K562 (cell line): ENCODE measurements at regions not wholly inside any gene's neighbourhood (a gene's known extent, or its start where the extent isn't known, plus 50 kb on each side); places are given as distances from the start of the nearest gene placed in this dataset.

Source experiments
- CTBP1 ChIP-seq: fragments of 450-650 bp; IDR thresholded peaks from 2 replicates; pipeline ENCODE4 v1.6.1; 2016; ENCODE audit warnings: borderline replicate concordance
- SMAD4 ChIP-seq: fragments of 250-450 bp; sonication (Bioruptor Pico); conservative IDR thresholded peaks from 2 replicates; pipeline ENCODE4 v1.8.0; 2021; ENCODE audit warnings: inconsistent platforms, mild to moderate bottlenecking, moderate library complexity
- TF ChIP-seq, protein P1 (sequence below), 2 experiments: IDR thresholded peaks; 2 replicates each; pipeline ENCODE4 v1.6.1; 2011; ENCODE audit warnings: borderline replicate concordance in 1 of 2, control low read depth in 1 of 2, low read depth in 1 of 2, low read length in 1 of 2, mild to moderate bottlenecking in 1 of 2, mixed read lengths in 1 of 2, moderate library complexity in 1 of 2; ENCODE audit not compliant: insufficient read depth in 1 of 2, insufficient read length in 1 of 2, poor library complexity in 1 of 2, severe bottlenecking in 1 of 2; ENCODE audit errors: extremely low read depth in 1 of 2
- TF ChIP-seq, protein P2 (sequence below): fragments of 250-450 bp; sonication (Bioruptor Pico); IDR thresholded peaks from 2 replicates; pipeline ENCODE4 v1.5.0; 2021; ENCODE audit warnings: mild to moderate bottlenecking, moderate library complexity
- TF ChIP-seq, protein P3 (sequence below): fragments of 200-400 bp; formaldehyde crosslinking; IDR thresholded peaks from 2 replicates; pipeline ENCODE4 v1.6.1; 2017; ENCODE audit warnings: mild to moderate bottlenecking, low read depth, low read length, moderate library complexity

DNA sequence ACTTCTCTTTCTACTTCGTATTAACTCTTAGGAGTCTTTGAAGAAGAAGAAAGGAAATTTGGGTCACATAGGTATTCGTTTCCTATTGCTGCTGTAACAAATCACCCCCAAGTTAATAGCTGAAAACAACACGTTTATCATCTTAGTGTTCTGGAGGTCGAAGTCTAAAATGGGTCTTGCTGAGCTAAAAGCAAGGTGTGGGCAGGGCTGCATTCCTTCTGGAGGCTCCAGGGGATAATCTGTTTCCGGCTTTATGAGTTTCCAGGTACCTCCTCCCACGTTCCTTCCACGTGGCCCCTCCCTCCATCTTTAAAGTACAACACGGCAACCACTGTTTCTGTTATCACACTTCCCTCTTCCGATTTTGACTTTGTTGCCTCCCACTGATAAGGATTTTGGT lies 233.5 kb upstream of the RBBP8 start (continued):
- TF ChIP-seq, protein P1, sequence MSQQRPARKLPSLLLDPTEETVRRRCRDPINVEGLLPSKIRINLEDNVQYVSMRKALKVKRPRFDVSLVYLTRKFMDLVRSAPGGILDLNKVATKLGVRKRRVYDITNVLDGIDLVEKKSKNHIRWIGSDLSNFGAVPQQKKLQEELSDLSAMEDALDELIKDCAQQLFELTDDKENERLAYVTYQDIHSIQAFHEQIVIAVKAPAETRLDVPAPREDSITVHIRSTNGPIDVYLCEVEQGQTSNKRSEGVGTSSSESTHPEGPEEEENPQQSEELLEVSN (IDR thresholded peaks at IDR 0.05; ENCODE audit: borderline replicate concordance in 1 of 2, extremely low read depth in 1 of 2, insufficient read depth in 1 of 2, insufficient read length in 1 of 2, low read depth in 1 of 2, low read length in 1 of 2, poor library complexity in 1 of 2, severe bottlenecking in 1 of 2): peak in 1 of 2 experiments; percentile 32
- TF ChIP-seq SMAD4 (CRISPR knock-in tag): no peak
- TF ChIP-seq, protein P2, sequence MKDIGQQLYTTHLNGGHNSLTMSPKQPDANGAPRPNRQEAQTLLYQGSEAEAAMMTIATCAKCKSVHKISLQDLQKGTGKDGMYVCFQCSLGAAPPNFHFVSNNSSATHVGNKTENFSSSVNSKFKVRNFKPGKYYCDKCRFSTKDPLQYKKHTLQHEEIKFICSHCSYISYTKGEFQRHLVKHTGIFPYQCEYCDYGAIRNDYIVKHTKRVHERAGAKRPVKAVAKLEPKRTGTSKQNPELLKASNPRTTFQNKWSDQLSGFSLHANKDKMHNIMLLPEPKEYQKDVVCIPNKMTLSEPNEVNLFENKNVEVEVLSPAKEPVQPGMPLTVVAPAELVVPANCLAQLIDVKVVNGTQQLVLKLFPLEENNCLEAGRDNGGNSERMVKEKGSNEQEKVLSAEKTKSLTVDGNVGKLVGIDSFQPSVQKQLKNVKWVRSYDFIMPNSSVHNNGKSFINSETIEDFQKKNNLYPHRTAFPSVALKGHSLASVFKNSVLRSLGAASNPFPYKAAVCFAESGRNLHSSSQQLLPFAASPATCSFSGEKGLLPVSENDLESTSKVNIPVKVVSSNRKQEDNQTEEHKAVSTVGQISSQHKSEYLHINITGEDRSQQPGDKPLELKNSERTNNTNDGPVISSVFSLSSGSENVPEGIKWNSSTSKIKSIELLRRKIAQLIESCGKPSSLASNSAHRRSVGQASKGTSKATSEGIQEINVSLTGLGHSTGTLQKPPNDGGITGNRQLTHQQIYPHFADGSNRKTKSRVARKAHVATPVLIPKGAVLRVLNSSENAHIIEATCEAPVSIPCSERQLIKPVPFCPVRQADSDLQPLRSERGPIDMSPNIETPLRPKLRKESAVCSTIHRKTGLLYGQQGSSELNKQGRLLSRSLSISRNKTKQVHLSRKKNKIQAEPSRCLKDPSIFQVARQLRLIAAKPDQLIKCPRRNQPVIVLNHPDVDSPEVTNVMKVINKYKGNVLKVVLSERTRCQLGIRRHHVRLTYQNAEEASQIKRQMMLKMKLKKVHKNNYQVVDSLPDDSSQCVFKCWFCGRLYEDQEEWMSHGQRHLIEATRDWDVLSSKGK (CRISPR knock-in tag): no peak
- peak; percentile 38; the same call in 1 of the 2 replicates for TF ChIP-seq CTBP1
- TF ChIP-seq, protein P3, sequence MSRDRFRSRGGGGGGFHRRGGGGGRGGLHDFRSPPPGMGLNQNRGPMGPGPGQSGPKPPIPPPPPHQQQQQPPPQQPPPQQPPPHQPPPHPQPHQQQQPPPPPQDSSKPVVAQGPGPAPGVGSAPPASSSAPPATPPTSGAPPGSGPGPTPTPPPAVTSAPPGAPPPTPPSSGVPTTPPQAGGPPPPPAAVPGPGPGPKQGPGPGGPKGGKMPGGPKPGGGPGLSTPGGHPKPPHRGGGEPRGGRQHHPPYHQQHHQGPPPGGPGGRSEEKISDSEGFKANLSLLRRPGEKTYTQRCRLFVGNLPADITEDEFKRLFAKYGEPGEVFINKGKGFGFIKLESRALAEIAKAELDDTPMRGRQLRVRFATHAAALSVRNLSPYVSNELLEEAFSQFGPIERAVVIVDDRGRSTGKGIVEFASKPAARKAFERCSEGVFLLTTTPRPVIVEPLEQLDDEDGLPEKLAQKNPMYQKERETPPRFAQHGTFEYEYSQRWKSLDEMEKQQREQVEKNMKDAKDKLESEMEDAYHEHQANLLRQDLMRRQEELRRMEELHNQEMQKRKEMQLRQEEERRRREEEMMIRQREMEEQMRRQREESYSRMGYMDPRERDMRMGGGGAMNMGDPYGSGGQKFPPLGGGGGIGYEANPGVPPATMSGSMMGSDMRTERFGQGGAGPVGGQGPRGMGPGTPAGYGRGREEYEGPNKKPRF: no peak
- TF ChIP-seq, all 486 proteins: peak for 6
